HepG2 (cell line): ENCODE measurements at regions not wholly inside any gene's neighbourhood (a gene's known extent, or its start where the extent isn't known, plus 50 kb on each side); places are given as distances from the start of the nearest gene placed in this dataset.

Experiments
- HMG20A ChIP-seq: IDR thresholded peaks from 2 replicates; pipeline ENCODE4 v1.6.1; 2016; ENCODE audit warnings: borderline replicate concordance
- HNF4A ChIP-seq: sonication (generic); formaldehyde crosslinking; IDR thresholded peaks from 2 replicates; pipeline ENCODE4 v1.4.0; 2020; ENCODE audit warnings: missing genetic modification reagents
- MAZ ChIP-seq, 2 experiments: sonication (generic) in 1 of 2; formaldehyde crosslinking in 1 of 2; IDR thresholded peaks; 2 replicates each; pipeline versions ENCODE4 v1.5.0 to v1.6.1; 2012 to 2020; ENCODE audit warnings: low read depth in 2 of 2, mild to moderate bottlenecking in 2 of 2, borderline replicate concordance in 1 of 2, improper control_type of control experiment in 1 of 2, low read length in 1 of 2, missing genetic modification reagents in 1 of 2, moderate library complexity in 1 of 2
- SIX4 ChIP-seq: sonication (generic); formaldehyde crosslinking; IDR thresholded peaks from 2 replicates; pipeline ENCODE4 v1.4.0; 2020; ENCODE audit warnings: missing genetic modification reagents
- XRCC5 ChIP-seq: fragments of 200-400 bp; formaldehyde crosslinking; optimal IDR thresholded peaks from 2 replicates; pipeline ENCODE3; 2017; ENCODE audit warnings: mild to moderate bottlenecking, low read length
- ZFX ChIP-seq: sonication (generic); formaldehyde crosslinking; IDR thresholded peaks from 2 replicates; pipeline ENCODE4 v1.4.0; 2020; ENCODE audit warnings: mild to moderate bottlenecking, low read depth, missing genetic modification reagents, moderate library complexity
- ZFY ChIP-seq: sonication (generic); formaldehyde crosslinking; IDR thresholded peaks from 2 replicates; pipeline ENCODE4 v1.4.0; 2020; ENCODE audit warnings: missing genetic modification reagents
- ZSCAN9 ChIP-seq: IDR thresholded peaks from 2 replicates; pipeline ENCODE4 v1.6.1; 2016; ENCODE audit warnings: borderline replicate concordance
- TF ChIP-seq, protein P1 (sequence below): sonication (generic); formaldehyde crosslinking; IDR thresholded peaks from 2 replicates; pipeline ENCODE4 v1.8.1; 2022; ENCODE audit warnings: low read depth, mild to moderate bottlenecking, missing genetic modification reagents
- TF ChIP-seq, protein P2 (sequence below), 2 experiments: fragments of 450-650 bp in 1 of 2; sonication (generic) in 1 of 2; formaldehyde crosslinking; IDR thresholded peaks; 2 replicates each; pipeline versions ENCODE4 v1.5.0 to v1.8.0; 2020 to 2022; ENCODE audit warnings: mild to moderate bottlenecking in 1 of 2, missing genetic modification reagents in 1 of 2
- TF ChIP-seq, protein P3 (sequence below): sonication (generic); formaldehyde crosslinking; IDR thresholded peaks from 2 replicates; pipeline ENCODE4 v1.4.0; 2020; ENCODE audit warnings: missing genetic modification reagents
- TF ChIP-seq, protein P4 (sequence below): sonication (generic); formaldehyde crosslinking; conservative IDR thresholded peaks from 2 replicates; pipeline ENCODE4 v1.4.0; 2020; ENCODE audit warnings: missing genetic modification reagents
- TF ChIP-seq, protein P5 (sequence below): sonication (generic); formaldehyde crosslinking; IDR thresholded peaks from 2 replicates; pipeline ENCODE4 v1.5.0; 2020; ENCODE audit warnings: missing genetic modification reagents
- TF ChIP-seq, protein P6 (sequence below): sonication (generic); formaldehyde crosslinking; IDR thresholded peaks from 2 replicates; pipeline ENCODE4 v1.4.0; 2020; ENCODE audit warnings: missing genetic modification reagents

DNA sequence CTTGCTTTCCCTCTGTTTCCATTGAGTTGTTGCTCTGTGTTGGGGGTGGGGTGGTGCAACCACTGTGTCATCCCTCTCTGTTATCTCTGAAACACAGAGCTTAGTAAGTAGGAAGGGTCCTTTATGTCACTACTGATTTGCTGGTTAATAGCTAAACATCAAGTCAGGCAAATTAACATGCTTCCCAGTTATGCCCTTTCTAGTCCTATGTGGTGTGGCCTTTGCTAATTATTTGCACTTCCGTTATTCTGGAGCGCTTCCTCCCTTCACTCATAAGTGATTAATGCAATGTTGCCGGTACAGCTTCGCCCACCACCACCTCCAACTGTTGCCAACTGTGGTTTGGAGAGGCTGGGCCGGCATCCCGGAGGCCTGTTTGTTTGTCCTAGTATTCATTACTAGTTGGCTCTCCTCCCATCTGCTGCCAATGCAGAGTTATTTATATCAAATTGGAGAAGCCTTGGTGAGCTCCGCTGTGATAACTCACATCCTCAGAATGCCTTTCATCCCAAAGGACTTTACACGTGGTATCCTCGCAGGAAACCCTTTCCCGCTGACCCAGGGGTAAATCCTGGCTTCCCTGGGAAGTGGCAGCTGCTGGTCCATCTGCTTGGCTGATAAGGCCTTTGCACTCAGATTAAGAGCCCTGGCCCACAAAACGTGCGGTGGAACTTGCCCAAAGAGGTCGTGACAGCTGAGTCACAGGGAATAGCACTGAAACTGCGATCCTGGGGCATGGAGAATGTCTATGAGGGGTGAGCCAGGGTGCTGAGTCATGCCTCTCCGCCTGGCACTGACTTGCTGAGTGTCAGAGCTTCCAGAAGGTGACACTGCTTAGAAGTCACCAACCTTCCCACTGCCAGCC lies 72.0 kb upstream of the ZCCHC2 start (continued):
- TF ChIP-seq SIX4 = no peak
- no peak for TF ChIP-seq ZSCAN9 (CRISPR knock-in tag)
- TF ChIP-seq, protein P1, sequence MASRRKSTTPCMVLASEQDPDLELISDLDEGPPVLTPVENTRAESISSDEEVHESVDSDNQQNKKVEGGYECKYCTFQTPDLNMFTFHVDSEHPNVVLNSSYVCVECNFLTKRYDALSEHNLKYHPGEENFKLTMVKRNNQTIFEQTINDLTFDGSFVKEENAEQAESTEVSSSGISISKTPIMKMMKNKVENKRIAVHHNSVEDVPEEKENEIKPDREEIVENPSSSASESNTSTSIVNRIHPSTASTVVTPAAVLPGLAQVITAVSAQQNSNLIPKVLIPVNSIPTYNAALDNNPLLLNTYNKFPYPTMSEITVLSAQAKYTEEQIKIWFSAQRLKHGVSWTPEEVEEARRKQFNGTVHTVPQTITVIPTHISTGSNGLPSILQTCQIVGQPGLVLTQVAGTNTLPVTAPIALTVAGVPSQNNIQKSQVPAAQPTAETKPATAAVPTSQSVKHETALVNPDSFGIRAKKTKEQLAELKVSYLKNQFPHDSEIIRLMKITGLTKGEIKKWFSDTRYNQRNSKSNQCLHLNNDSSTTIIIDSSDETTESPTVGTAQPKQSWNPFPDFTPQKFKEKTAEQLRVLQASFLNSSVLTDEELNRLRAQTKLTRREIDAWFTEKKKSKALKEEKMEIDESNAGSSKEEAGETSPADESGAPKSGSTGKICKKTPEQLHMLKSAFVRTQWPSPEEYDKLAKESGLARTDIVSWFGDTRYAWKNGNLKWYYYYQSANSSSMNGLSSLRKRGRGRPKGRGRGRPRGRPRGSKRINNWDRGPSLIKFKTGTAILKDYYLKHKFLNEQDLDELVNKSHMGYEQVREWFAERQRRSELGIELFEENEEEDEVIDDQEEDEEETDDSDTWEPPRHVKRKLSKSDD = no peak
- peak; percentile 16; the same call in 1 of the 2 replicates for TF ChIP-seq HMG20A (CRISPR knock-in tag)
- TF ChIP-seq, protein P2, sequence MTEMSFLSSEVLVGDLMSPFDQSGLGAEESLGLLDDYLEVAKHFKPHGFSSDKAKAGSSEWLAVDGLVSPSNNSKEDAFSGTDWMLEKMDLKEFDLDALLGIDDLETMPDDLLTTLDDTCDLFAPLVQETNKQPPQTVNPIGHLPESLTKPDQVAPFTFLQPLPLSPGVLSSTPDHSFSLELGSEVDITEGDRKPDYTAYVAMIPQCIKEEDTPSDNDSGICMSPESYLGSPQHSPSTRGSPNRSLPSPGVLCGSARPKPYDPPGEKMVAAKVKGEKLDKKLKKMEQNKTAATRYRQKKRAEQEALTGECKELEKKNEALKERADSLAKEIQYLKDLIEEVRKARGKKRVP (CRISPR knock-in tag; IDR thresholded peaks at IDR 0.05) = peak in 1 of 2 experiments; percentile 27; a peak in 1 of 4 replicates
- TF ChIP-seq MAZ (IDR thresholded peaks at IDR 0.05; ENCODE audit: borderline replicate concordance, low read depth, low read length) = no peak
- TF ChIP-seq MAZ (CRISPR knock-in tag; IDR thresholded peaks at IDR 0.05; ENCODE audit: low read depth) = 0 out of 2 replicates have a peak, but pooled peaks have one; percentile 25
- TF ChIP-seq, protein P3, sequence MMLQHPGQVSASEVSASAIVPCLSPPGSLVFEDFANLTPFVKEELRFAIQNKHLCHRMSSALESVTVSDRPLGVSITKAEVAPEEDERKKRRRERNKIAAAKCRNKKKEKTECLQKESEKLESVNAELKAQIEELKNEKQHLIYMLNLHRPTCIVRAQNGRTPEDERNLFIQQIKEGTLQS (CRISPR knock-in tag) = 0 out of 2 replicates have a peak, but pooled peaks have one; percentile 19
- peak; percentile 47 for TF ChIP-seq ZFX (CRISPR knock-in tag)
- TF ChIP-seq, protein P4, sequence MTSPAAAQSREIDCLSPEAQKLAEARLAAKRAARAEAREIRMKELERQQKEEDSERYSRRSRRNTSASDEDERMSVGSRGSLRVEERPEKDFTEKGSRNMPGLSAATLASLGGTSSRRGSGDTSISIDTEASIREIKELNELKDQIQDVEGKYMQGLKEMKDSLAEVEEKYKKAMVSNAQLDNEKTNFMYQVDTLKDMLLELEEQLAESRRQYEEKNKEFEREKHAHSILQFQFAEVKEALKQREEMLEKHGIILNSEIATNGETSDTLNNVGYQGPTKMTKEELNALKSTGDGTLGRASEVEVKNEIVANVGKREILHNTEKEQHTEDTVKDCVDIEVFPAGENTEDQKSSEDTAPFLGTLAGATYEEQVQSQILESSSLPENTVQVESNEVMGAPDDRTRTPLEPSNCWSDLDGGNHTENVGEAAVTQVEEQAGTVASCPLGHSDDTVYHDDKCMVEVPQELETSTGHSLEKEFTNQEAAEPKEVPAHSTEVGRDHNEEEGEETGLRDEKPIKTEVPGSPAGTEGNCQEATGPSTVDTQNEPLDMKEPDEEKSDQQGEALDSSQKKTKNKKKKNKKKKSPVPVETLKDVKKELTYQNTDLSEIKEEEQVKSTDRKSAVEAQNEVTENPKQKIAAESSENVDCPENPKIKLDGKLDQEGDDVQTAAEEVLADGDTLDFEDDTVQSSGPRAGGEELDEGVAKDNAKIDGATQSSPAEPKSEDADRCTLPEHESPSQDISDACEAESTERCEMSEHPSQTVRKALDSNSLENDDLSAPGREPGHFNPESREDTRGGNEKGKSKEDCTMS = no peak
- peak; percentile 42 for TF ChIP-seq XRCC5
- TF ChIP-seq, protein P5, sequence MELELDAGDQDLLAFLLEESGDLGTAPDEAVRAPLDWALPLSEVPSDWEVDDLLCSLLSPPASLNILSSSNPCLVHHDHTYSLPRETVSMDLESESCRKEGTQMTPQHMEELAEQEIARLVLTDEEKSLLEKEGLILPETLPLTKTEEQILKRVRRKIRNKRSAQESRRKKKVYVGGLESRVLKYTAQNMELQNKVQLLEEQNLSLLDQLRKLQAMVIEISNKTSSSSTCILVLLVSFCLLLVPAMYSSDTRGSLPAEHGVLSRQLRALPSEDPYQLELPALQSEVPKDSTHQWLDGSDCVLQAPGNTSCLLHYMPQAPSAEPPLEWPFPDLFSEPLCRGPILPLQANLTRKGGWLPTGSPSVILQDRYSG (CRISPR knock-in tag) = no peak
- TF ChIP-seq HNF4A (CRISPR knock-in tag) = peak; percentile 42; the same call in 1 of the 2 replicates
- TF ChIP-seq ZFY = peak; percentile 48; the same call in 1 of the 2 replicates
- TF ChIP-seq, protein P6, sequence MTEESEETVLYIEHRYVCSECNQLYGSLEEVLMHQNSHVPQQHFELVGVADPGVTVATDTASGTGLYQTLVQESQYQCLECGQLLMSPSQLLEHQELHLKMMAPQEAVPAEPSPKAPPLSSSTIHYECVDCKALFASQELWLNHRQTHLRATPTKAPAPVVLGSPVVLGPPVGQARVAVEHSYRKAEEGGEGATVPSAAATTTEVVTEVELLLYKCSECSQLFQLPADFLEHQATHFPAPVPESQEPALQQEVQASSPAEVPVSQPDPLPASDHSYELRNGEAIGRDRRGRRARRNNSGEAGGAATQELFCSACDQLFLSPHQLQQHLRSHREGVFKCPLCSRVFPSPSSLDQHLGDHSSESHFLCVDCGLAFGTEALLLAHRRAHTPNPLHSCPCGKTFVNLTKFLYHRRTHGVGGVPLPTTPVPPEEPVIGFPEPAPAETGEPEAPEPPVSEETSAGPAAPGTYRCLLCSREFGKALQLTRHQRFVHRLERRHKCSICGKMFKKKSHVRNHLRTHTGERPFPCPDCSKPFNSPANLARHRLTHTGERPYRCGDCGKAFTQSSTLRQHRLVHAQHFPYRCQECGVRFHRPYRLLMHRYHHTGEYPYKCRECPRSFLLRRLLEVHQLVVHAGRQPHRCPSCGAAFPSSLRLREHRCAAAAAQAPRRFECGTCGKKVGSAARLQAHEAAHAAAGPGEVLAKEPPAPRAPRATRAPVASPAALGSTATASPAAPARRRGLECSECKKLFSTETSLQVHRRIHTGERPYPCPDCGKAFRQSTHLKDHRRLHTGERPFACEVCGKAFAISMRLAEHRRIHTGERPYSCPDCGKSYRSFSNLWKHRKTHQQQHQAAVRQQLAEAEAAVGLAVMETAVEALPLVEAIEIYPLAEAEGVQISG (CRISPR knock-in tag) = no peak
